ENCODE measurements at regions not wholly inside any gene's neighbourhood (a gene's known extent, or its start where the extent isn't known, plus 50 kb on each side); places are given as distances from the start of the nearest gene placed in this dataset.

DNA sequence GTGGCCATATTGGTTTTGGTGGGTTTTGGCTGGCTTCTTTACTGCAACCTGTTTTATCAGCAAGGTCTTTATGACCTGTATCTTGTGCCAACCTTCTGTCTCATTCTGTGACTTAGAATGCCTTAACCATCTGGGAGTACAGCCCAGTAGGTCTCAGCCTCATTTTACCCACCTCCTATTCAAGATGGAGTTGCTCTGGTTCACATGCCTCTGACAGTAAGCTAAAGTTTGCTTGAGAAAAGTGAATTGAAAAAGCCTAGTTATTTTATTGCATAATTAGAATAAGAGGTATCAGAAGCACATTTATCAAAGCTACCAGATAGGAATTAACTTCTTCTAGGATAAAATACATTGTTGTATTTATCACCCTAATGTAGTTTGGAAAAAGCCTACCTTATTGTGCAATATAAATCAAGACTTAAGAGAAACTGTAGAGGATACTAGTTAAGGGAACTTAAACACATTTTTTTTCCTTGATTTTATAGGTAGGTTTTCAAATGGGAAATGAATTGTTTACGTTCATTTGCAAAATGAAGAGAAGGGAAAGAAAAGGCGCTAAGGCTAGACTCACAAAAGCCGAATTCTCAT lies 202.3 kb upstream of the KCNJ16 start:
- Histone ChIP-seq H3K79me2 (ENCODE audit: insufficient read depth, low read length) (no peaks in the 10 kb centered on the region), H2AFZ (ENCODE audit: low read length) (no peak overlapping the region), H3K9ac (ENCODE audit: insufficient read depth, low read depth, low read length) (no peak overlapping the region), H4K20me1 (ENCODE audit: insufficient read depth, low read length) (no peaks in the 10 kb centered on the region), H3K4me2 (ENCODE audit: low read depth, low read length) (no peak overlapping the region), H3K9me3 (ENCODE audit: low read length) (peaks cover 96% of the 10 kb centered on the region), H3K4me1 (ENCODE audit: insufficient read depth, low read length) (no peaks in the 10 kb centered on the region), H3K27me3 (ENCODE audit: control insufficient read depth in 1 of 2, insufficient read depth in 2 of 2, low read length in 2 of 2) (no peaks in the 10 kb centered on the region), H3K27ac (ENCODE audit: extremely low read length, insufficient read depth, low read length) (no peak overlapping the region), H3K36me3 (replicated peaks in 1 of 2; ENCODE audit: control insufficient read depth in 1 of 2, insufficient read depth in 2 of 2, low read length in 2 of 2) (no peaks in the 10 kb centered on the region), H3K4me3 (replicated peaks in 1 of 3; ENCODE audit: insufficient read depth in 1 of 3, low read depth in 2 of 3, low read length in 3 of 3) (no peak overlapping the region)
- BruUV-seq (replicated peaks) = no TSS peak
- ChIA-PET CTCF (ENCODE audit: low intra/inter-chr PET ratio, low total read pairs) (no interaction called here), POLR2A (no interaction called here)
- under 1% methylated on average over 3 of the region's 3 CpGs for WGBS (ENCODE audit: low lambda C conversion rate)
- no peak for FAIRE-seq
- intact Hi-C loops (cut with micrococcal nuclease; ENCODE audit: unreplicated experiment) = no loop called here
- ATAC-seq = no peak
- TF ChIP-seq CEBPB (IDR thresholded peaks at IDR 0.05; ENCODE audit: borderline replicate concordance, low read depth, low read length) (peak; percentile 44; the same call in 1 of the 2 replicates), SRY (CRISPR knock-in tag; IDR thresholded peaks at IDR 0.05) (no peak)
- no peak for DNase-seq (ENCODE audit: low spot score)
- in situ Hi-C loops (cut with HindIII; ENCODE audit: extremely low pct_ligation_motif_present, low pct_unique_long_range_greater_than_20kb) = no loop called here

DNA sequence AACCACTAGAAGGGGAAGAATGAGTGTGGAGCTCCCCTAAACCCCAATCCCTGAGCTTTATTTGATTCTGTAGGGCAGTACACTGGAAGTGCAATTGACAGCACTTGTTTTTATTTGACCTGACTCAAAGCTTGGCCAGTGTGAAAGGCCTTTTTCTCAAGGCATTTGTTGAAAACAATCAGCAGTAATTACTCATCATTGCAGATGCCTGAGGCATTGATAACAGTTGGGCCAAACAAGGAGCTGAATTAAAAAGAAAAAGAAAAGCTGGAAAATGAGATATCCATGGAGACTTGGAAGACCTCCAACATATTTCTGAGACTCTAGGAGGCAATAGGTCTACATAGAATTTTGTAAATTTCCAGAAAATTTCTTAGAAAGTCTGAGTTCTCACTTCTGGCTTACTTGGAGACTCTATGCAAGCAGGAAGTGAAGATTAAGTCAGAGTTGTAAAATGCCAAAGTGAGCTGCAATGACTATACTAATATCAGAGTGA lies 200.8 kb upstream of the KCNJ16 start:
- TF ChIP-seq ZNF431 (CRISPR knock-in tag; IDR thresholded peaks at IDR 0.05; ENCODE audit: borderline replicate concordance, low read depth) = no peak
- TF ChIP-seq ARNT2 (CRISPR knock-in tag; IDR thresholded peaks at IDR 0.05; ENCODE audit: low read depth) = no peak
- no peak for TF ChIP-seq SNRNP70 (IDR thresholded peaks at IDR 0.05; ENCODE audit: low read depth, low read length)
- TF ChIP-seq ZNF766 (CRISPR knock-in tag; IDR thresholded peaks at IDR 0.05; ENCODE audit: borderline replicate concordance) = no peak
- TF ChIP-seq ZNF883 (CRISPR knock-in tag; IDR thresholded peaks at IDR 0.05; ENCODE audit: not compliant biosample characterization) = no peak
- no peak for TF ChIP-seq KLF15 (CRISPR knock-in tag; IDR thresholded peaks at IDR 0.05; ENCODE audit: borderline replicate concordance)
- no peak for TF ChIP-seq ZNF7 (CRISPR knock-in tag; IDR thresholded peaks at IDR 0.05)
- TF ChIP-seq SP5 (CRISPR knock-in tag; IDR thresholded peaks at IDR 0.05; ENCODE audit: borderline replicate concordance, low read depth) = no peak
- TF ChIP-seq ONECUT2 (CRISPR knock-in tag; IDR thresholded peaks at IDR 0.05) = no peak
- no peak for TF ChIP-seq SIN3A (IDR thresholded peaks at IDR 0.05; ENCODE audit: borderline replicate concordance, low read depth, low read length)
- TF ChIP-seq SNAI1 (CRISPR knock-in tag; IDR thresholded peaks at IDR 0.05; ENCODE audit: borderline replicate concordance) = no peak
- TF ChIP-seq ATF7 (IDR thresholded peaks at IDR 0.05) = no peak
- TF ChIP-seq ATF7 (CRISPR knock-in tag; IDR thresholded peaks at IDR 0.05) = no peak
- TF ChIP-seq ZNF136 (CRISPR knock-in tag; IDR thresholded peaks at IDR 0.05; ENCODE audit: low read depth) = no peak
- no peak for TF ChIP-seq SOX6 (IDR thresholded peaks at IDR 0.05)
- TF ChIP-seq SOX6 (CRISPR knock-in tag; IDR thresholded peaks at IDR 0.05) = no peak
- TF ChIP-seq CREB1 (IDR thresholded peaks at IDR 0.05) = no peak
- no peak for TF ChIP-seq CREB1 (CRISPR knock-in tag; IDR thresholded peaks at IDR 0.05)
- no peak for TF ChIP-seq ZKSCAN5 (CRISPR knock-in tag; IDR thresholded peaks at IDR 0.05)
- no peak for TF ChIP-seq ZBTB21 (CRISPR knock-in tag; IDR thresholded peaks at IDR 0.05)
- intact Hi-C loops (cut with micrococcal nuclease; ENCODE audit: unreplicated experiment) (no loop called here), in situ Hi-C loops (cut with HindIII; ENCODE audit: extremely low pct_ligation_motif_present, low pct_unique_long_range_greater_than_20kb) (no loop called here)
- Histone ChIP-seq H3K79me2 (ENCODE audit: insufficient read depth, low read length) (no peaks in the 10 kb centered on the region), H3K27me3 (ENCODE audit: control insufficient read depth in 1 of 2, insufficient read depth in 2 of 2, low read length in 2 of 2) (no peaks in the 10 kb centered on the region), H3K4me3 (replicated peaks in 1 of 3; ENCODE audit: insufficient read depth in 1 of 3, low read depth in 2 of 3, low read length in 3 of 3) (no peak overlapping the region), H2AFZ (ENCODE audit: low read length) (no peak overlapping the region), H3K36me3 (replicated peaks in 1 of 2; ENCODE audit: control insufficient read depth in 1 of 2, insufficient read depth in 2 of 2, low read length in 2 of 2) (no peaks in the 10 kb centered on the region), H3K9me3 (ENCODE audit: low read length) (peaks cover 97% of the 10 kb centered on the region), H4K20me1 (ENCODE audit: insufficient read depth, low read length) (no peaks in the 10 kb centered on the region), H3K4me1 (ENCODE audit: insufficient read depth, low read length) (no peaks in the 10 kb centered on the region), H3K27ac (ENCODE audit: extremely low read length, insufficient read depth, low read length) (no peak overlapping the region), H3K4me2 (ENCODE audit: low read depth, low read length) (no peak overlapping the region), H3K9ac (ENCODE audit: insufficient read depth, low read depth, low read length) (no peak overlapping the region)
- BruUV-seq (replicated peaks) = no TSS peak
- no peak for ATAC-seq
- DNase-seq (ENCODE audit: low spot score) = no peak
- FAIRE-seq = no peak
- ChIA-PET POLR2A (no interaction called here), CTCF (ENCODE audit: low intra/inter-chr PET ratio, low total read pairs) (no interaction called here)

All from HepG2 (cell line).